ENCODE measurements at regions not wholly inside any gene's neighbourhood (a gene's known extent, or its start where the extent isn't known, plus 50 kb on each side); places are given as distances from the start of the nearest gene placed in this dataset.

DNA sequence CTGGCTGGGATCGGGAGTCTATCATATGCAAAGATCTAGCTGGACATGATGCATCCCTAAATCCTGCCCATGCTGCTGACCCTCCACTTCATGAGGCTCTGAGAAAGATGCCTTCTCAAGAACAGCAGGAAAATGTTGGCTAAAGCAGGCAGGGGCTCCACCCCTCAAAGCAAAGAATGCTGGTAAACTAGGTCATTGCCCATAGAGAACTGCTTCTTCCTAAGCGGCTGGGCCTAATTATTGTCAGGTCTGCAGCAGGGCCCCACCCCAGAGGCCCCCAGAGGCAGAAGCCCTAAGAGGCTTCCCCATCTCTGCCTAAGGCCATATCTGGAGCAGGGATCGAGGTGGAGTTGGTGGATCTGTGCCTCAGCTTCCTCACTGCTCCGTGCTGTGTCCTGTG lies 447.4 kb upstream of the PROK2 start:
- no peaks in the 10 kb centered on the region for H3K4me1 ChIP-seq
- no peak overlapping the region for H3K27ac ChIP-seq
- H3K4me2 ChIP-seq: no peak overlapping the region
- H3F3A ChIP-seq (ENCODE audit: low read depth): no peaks in the 10 kb centered on the region
- H4K20me1 ChIP-seq (ENCODE audit: low read depth): no peaks in the 10 kb centered on the region
- H3K4me1 Mint-ChIP-seq: no peaks in the 10 kb centered on the region
- peaks cover 14% of the 10 kb centered on the region for H3K9me3 Mint-ChIP-seq
- H3K9me3 ChIP-seq (ENCODE audit: low read depth): no peaks in the 10 kb centered on the region
- no peak overlapping the region for H3K4me3 ChIP-seq
- no peaks in the 10 kb centered on the region for H3K79me2 ChIP-seq (ENCODE audit: low read depth)
- no peak overlapping the region for H2AFZ ChIP-seq (replicated peaks)
- H3K27ac Mint-ChIP-seq: peak overlapping the region; percentile 71
- H3K36me3 ChIP-seq: no peaks in the 10 kb centered on the region
- H3K27me3 Mint-ChIP-seq (ENCODE audit: insufficient read depth, low read depth): peaks cover 12% of the 10 kb centered on the region
- TF ChIP-seq EZH2 (IDR thresholded peaks at IDR 0.05): no peak
- TF ChIP-seq, protein P1, sequence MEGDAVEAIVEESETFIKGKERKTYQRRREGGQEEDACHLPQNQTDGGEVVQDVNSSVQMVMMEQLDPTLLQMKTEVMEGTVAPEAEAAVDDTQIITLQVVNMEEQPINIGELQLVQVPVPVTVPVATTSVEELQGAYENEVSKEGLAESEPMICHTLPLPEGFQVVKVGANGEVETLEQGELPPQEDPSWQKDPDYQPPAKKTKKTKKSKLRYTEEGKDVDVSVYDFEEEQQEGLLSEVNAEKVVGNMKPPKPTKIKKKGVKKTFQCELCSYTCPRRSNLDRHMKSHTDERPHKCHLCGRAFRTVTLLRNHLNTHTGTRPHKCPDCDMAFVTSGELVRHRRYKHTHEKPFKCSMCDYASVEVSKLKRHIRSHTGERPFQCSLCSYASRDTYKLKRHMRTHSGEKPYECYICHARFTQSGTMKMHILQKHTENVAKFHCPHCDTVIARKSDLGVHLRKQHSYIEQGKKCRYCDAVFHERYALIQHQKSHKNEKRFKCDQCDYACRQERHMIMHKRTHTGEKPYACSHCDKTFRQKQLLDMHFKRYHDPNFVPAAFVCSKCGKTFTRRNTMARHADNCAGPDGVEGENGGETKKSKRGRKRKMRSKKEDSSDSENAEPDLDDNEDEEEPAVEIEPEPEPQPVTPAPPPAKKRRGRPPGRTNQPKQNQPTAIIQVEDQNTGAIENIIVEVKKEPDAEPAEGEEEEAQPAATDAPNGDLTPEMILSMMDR (IDR thresholded peaks at IDR 0.05): no peak
- no peak for TF ChIP-seq EZH2phosphoT487 (IDR thresholded peaks at IDR 0.05)
- H3K9ac ChIP-seq: no peak overlapping the region
- no peaks in the 10 kb centered on the region for H3K36me3 Mint-ChIP-seq
- DNase-seq (ENCODE audit: low spot score): no peak
- no peaks in the 10 kb centered on the region for H3K27me3 ChIP-seq
- H3K4me3 Mint-ChIP-seq: no peak overlapping the region

DNA sequence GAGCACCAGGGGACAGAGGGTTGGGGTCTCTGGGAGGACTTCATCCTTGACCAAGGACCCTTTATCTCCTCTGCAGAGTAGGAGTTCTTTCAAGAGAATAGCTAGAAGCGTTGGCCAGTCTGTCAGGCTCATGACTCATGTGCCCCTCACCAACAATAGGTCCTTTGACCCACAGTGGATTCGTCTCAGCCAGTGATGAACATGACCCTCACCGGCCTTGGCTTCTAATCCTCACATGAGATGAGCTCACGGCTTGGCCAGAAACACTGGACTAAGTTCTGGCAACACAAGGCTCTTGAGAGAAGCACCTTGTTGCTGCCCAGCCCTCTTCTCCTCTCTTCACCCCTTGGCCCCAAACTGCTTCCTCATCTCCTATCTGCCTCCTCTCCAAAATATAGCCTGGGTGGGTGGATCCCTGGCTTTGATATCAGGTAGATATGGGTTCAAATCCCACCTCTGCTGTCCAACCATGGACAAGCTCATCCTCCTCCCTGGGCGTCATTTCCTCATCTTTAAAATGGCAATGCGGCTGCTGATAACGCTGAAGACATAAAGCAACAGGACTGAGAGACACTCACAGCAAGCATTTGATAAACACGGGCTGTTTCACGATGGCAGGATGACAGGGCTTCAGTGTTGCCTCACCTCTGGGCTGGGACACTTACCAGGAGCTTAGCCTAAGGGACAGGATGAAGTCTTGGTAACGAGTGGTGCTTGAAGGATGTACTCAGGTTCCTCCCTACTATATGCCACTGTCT lies 446.7 kb upstream of the PROK2 start:
- H3K4me1 ChIP-seq: no peaks in the 10 kb centered on the region
- no peak overlapping the region for H3K9ac ChIP-seq
- Mint-ChIP-seq H3K27ac (peak overlapping the region; percentile 71), H3K36me3 (no peaks in the 10 kb centered on the region), H3K27me3 (ENCODE audit: insufficient read depth, low read depth) (peaks cover 10% of the 10 kb centered on the region), H3K4me3 (no peak overlapping the region), H3K9me3 (peaks cover 19% of the 10 kb centered on the region), H3K4me1 (no peaks in the 10 kb centered on the region)
- no peak overlapping the region for H3K27ac ChIP-seq
- no peak overlapping the region for H2AFZ ChIP-seq (replicated peaks)
- no peaks in the 10 kb centered on the region for H3K79me2 ChIP-seq (ENCODE audit: low read depth)
- H4K20me1 ChIP-seq (ENCODE audit: low read depth): no peaks in the 10 kb centered on the region
- H3K4me3 ChIP-seq: no peak overlapping the region
- H3K9me3 ChIP-seq (ENCODE audit: low read depth): no peaks in the 10 kb centered on the region
- no peaks in the 10 kb centered on the region for H3F3A ChIP-seq (ENCODE audit: low read depth)
- no peaks in the 10 kb centered on the region for H3K27me3 ChIP-seq
- TF ChIP-seq EZH2phosphoT487 (IDR thresholded peaks at IDR 0.05) (no peak), EZH2 (IDR thresholded peaks at IDR 0.05) (no peak)
- TF ChIP-seq, protein P1 (IDR thresholded peaks at IDR 0.05): no peak
- no peak for DNase-seq (ENCODE audit: low spot score)
- no peak overlapping the region for H3K4me2 ChIP-seq
- no peaks in the 10 kb centered on the region for H3K36me3 ChIP-seq

DNA sequence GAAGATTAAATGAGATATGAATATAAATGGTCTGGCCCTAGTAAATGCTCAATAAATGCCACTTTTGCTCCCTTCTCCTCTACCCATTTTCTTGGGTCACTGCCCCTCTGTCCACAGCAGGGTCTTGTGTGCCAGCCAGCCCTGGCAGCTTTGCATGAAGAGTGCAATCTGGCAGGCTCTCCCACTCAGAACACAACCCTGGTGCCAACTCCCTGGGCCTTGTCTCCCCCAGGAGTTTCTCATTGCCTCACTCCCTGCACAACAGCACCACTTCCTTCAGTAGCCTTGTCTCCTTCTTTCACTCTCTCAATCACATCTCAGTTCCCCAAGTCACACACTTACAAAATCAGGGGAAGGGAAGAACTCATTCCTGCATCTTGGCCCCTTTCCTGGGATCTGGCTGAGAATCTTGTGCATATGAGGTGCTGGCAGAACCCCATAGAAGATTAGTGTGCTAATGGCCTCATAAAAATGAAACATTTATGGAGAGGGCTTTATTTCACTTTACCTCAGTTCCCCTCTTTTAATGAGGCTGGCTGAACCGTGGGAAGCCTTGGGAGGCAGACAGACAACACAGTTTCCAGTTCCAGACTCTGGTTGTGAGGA lies 445.9 kb upstream of the PROK2 start:
- H3K36me3 Mint-ChIP-seq: no peaks in the 10 kb centered on the region
- Histone ChIP-seq H3F3A (ENCODE audit: low read depth) (no peaks in the 10 kb centered on the region), H3K27me3 (no peaks in the 10 kb centered on the region), H3K4me1 (no peaks in the 10 kb centered on the region), H3K9ac (no peak overlapping the region), H3K27ac (no peak overlapping the region), H4K20me1 (ENCODE audit: low read depth) (no peaks in the 10 kb centered on the region), H3K36me3 (no peaks in the 10 kb centered on the region), H3K79me2 (ENCODE audit: low read depth) (no peaks in the 10 kb centered on the region), H3K9me3 (ENCODE audit: low read depth) (no peaks in the 10 kb centered on the region), H3K4me2 (no peak overlapping the region), H3K4me3 (no peak overlapping the region), H2AFZ (replicated peaks) (no peak overlapping the region)
- H3K4me3 Mint-ChIP-seq: no peak overlapping the region
- H3K9me3 Mint-ChIP-seq: peaks cover 25% of the 10 kb centered on the region
- H3K4me1 Mint-ChIP-seq: no peaks in the 10 kb centered on the region
- H3K27ac Mint-ChIP-seq: no peak overlapping the region
- peaks cover 12% of the 10 kb centered on the region for H3K27me3 Mint-ChIP-seq (ENCODE audit: insufficient read depth, low read depth)
- no peak for DNase-seq (ENCODE audit: low spot score)
- TF ChIP-seq, protein P1 (IDR thresholded peaks at IDR 0.05): no peak
- TF ChIP-seq EZH2phosphoT487 (IDR thresholded peaks at IDR 0.05): no peak
- TF ChIP-seq EZH2 (IDR thresholded peaks at IDR 0.05): no peak
